Epithelial cell of prostate (primary cell): ENCODE measurements at regions not wholly inside any gene's neighbourhood (a gene's known extent, or its start where the extent isn't known, plus 50 kb on each side); places are given as distances from the start of the nearest gene placed in this dataset.
"Not testable (repeated sequence)": the region's sequence is repeated elsewhere in the genome, so short reads cannot be mapped to it uniquely, and the experiment has no call there.

Experiments
- DNase-seq: peaks from one replicate; pipeline ENCODE4 v3.0.0-alpha.2; 2011; ENCODE audit warnings: low read depth, low spot score
- H3K27ac ChIP-seq: fragments of 450-650 bp; 2 replicates; pipeline ENCODE4 v1.5.1; 2017; ENCODE audit warnings: mild to moderate bottlenecking

DNA sequence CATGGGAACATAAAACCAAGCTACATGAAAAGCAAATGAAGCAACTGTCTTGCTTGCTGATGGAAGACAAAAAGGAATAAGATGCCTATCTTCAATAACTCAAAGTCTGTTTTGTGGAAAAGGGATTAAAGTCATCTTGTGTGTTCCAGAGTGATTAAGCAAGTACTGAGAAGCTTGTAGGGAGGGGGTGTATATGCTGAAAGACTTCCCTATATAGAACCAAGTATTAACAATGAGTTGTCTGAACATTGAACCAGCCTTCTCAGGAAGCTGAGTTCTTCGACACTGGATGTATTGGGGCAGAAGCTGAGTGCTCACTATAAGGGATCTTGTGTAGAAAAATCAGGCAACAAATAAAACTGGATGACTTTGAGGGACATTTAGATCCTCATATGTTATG is 451.8 kb downstream of the CD83 start:
- H3K27ac ChIP-seq: no peak overlapping the region
- no peak for DNase-seq

DNA sequence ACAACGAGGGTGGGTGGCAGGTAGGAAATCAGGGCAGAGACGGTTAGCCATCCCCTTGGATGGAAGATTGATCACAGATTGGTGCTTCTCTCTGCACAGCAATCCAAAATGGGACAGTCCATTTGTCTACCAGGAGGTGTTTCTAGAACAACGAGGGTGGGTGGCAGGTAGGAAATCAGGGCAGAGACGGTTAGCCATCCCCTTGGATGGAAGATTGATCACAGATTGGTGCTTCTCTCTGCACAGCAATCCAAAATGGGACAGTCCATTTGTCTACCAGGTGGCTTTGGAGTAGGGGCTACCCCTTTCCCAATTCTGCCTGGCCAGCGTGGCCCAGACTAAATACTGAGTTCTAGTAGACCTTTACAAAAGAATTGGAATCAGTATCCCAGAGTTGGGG is 452.3 kb downstream of the CD83 start:
- not testable (repeated sequence) for DNase-seq, H3K27ac ChIP-seq

- H3K27ac ChIP-seq: no peak overlapping the region
- DNase-seq: no peak
Observed at GRCh38 chr6:14571001-14571400, 453.4 kb downstream of the CD83 start.

- DNase-seq: no peak
- no peak overlapping the region for H3K27ac ChIP-seq
Observed at GRCh38 chr6:14571746-14572145, 454.2 kb downstream of the CD83 start.

DNA sequence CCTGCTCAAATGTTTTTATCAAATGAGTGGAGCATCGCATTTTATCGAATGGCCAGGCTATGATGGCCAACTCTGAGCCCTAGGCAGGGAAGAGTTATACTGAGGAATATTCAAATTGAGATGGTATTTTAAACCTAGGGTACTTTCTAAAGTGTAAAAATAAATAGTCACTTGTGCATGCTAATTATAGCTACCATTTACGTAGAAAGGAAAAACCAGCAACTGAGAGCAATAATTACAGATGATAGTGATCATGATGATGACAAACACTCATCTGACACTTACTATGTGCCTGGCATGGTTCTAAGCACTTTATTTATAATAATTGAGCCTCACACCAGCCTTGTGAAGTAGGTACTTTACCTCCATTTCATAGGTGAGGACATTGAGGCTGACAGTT is 455.7 kb downstream of the CD83 start:
- DNase-seq: no peak
- no peak overlapping the region for H3K27ac ChIP-seq

DNA sequence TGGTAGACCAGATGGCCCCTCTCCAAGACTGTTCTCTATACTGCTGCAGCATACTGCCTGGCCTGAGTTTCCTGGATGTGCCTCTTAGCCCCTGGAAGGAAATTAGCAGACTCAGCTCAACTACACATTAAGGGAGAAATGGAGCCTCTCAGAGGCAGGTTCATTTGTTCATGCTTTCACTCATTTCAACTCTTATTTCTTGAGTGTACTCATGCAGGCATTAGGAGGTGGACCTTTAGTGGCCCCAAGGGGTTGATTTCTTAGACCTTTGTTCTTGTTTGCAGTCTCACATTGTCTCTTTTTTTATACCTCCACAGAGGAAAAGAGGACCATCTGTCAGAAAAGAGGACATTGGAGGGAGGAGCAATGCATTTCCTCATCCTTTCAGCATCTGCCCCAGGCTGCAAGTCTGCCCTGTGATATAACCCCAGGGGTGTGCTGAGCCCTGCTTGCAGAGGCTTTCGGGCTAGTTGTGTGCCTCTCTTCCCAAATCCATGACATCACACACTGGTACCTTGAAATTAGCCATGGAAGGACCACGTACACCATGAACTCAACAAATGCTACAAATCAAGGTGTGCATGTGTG is 456.2 kb downstream of the CD83 start:
- H3K27ac ChIP-seq: no peak overlapping the region
- DNase-seq: no peak

DNA sequence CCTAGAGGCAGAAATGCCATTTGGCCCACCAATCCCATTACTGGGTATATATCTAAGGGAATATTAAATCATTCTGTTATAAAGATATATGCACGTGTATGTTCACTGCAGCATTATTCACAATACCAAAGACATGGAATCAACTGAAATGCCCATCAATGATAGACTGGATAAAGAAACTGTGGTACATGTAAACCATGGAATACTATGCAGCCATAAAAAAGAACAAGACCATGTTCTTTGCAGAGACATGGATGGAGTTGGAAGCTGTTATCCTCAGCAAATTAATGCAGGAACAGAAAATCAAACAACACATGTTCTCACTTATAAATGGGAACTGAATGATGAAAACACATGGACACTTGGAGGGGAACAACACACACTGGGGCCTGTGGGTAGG is 458.4 kb downstream of the CD83 start:
- H3K27ac ChIP-seq: no peak overlapping the region
- no peak for DNase-seq

DNA sequence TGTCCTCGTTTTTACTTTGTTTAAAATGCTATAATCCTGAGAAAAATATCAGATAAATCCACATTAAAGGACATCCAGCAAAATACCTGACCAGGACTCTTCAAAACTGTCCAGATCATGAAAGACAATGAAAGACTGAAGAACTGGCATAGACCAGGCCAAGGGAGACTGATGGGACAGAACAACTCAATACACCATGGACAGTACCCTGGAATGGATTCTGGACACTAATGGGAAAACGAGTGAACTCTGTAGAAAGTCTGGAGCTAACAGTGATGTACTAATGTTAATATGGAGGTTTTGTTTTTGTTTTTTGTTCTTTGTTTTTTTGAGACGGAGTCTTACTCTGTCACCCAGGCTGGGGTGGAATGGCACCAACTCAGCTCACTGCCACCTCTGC is 461.4 kb downstream of the CD83 start:
- no peak for DNase-seq
- H3K27ac ChIP-seq: no peak overlapping the region

DNA sequence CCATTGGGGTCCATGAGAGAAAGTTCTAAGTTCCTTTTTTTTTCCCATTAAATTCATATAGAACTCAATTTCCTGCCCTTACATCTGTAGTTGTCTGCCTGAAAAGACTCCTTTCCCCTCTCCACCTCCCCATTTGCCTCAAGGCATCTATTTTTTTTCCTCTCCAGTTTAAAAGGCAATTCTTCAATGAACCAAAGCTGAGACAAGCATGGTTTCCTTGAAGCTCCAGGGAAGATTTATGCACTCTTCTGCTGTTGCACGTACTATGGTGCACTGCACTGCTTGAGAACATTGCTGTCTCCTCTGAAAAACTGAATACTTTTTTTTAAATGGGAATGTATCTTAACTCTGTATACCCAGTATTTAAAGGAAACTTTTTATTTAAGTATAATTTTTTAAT is 465.2 kb downstream of the CD83 start:
- no peak overlapping the region for H3K27ac ChIP-seq
- no peak for DNase-seq

DNA sequence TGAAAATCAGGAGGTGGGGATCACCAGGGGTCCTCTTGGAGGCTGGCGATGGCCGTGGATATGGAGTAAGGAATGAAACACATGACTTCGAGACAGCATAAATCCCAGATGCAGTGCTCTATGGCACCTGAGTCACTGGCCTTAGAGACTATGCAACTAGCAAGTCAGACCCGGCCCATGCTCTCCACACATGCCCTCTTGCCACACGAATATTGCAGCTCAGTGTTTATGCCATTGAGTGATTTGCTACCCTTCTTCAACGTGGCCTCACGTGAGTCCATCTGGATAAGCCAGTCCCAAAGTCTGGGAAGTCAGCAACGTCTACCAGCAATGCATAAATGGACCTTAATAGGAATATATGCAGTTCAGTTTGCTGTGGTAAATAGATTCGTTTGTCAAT is 466.3 kb downstream of the CD83 start:
- no peak for DNase-seq
- H3K27ac ChIP-seq: no peak overlapping the region

GRCh38 chr6:14584450-14584849 is 466.9 kb downstream of the CD83 start:
- no peak overlapping the region for H3K27ac ChIP-seq
- no peak for DNase-seq

GRCh38 chr6:14585689-14586088 is 468.1 kb downstream of the CD83 start:
- no peak for DNase-seq
- no peak overlapping the region for H3K27ac ChIP-seq

GRCh38 chr6:14589175-14589574 is 471.6 kb downstream of the CD83 start:
- DNase-seq: no peak
- no peak overlapping the region for H3K27ac ChIP-seq

DNA sequence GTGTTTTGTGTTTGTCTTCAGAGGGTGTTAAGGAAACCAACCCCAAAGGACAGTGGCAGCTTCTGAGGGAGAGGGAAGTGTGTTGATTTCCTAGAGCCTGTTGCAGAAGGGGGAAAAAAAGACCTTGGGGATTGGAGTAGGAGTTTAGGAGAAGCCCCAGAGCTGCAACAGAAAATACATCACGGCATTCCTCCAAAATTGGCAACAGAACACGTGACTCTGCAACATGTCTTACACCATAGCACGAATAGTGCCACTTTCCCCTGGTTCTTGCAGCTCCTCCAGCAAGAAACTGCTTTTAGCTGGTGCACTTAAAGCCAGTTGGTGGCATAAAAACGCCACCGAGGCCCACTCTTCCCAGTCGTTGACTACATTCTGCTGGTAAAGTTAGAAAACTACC is 473.0 kb downstream of the CD83 start:
- H3K27ac ChIP-seq: no peak overlapping the region
- DNase-seq: no peak

GRCh38 chr6:14591998-14592397 is 474.4 kb downstream of the CD83 start:
- no peak for DNase-seq
- H3K27ac ChIP-seq: no peak overlapping the region

DNA sequence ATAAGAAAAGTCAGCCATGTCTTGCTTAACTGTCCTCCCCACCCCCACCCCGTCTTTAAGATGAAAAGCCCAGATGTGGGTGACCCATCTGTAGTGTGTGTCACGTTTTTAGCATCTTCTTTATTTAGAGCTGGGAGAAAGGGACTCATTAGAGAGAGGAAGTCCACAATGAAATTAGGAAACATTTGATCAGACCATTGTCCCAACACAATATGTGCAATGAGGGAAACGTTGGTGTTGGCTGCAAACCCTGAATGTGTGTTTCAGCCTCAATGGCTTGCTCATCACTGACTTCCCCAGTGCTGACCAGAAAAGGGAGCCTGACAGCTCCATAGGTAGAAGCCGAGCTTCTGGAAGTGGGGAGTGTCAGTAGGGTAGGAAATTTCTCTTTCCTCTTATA is 475.7 kb downstream of the CD83 start:
- no peak overlapping the region for H3K27ac ChIP-seq
- DNase-seq: no peak

DNA sequence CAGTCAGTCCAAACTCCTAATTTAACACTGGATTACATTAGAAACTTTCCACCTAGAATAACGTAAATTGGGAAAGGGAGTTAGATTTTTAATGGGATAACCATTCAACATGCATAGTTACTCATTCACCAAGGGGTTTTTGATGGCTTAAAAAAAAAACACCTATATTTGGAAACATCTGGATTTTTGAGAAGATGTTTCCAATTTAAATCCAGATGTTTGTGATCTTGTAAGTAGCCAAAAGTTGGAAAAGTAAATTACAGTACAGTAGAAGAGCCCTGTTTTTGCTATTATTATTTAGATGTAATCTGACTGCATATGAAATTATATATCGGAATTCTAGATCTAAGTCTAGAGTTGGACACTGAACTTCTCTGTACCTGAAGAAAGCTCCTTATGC is 478.2 kb downstream of the CD83 start:
- no peak for DNase-seq
- H3K27ac ChIP-seq: no peak overlapping the region

DNA sequence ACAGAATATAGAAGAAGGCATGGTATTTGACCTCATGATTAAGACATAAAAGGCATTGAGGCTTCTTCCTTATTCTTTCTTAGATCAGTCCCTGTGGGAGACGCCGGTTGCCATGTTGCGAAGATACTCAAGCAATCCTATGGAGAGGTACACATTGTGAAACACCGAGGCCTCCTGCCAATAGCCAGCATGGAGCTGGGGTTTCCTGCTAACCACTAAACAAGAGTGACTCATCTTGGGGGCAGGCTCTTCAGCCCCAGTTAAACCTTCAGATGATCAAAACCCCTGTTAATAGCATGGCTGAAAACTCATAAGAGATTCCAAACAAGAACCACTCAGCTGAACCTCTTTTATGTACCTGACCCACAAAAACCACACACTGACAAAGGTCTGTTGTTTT is 478.8 kb downstream of the CD83 start:
- no peak overlapping the region for H3K27ac ChIP-seq
- peak; percentile 27 for DNase-seq

DNA sequence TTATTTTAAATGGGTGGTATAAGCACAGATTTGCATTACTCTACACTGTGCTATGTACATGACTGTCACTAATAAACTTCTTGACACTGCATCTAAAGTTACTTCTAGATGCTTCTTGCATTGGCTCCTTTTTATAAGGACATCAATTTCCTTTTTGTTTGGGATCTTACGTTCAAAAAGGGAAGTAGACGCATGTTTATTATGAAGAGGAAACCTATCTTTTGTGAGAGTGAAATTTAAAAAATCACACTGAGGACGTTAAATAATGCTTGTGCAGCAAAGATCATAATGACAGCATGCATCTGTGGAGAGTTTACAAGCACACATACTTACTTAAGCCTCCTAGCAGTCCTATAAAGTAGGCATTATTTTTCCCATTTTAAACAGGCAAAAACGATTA is 479.5 kb downstream of the CD83 start:
- no peak for DNase-seq
- no peak overlapping the region for H3K27ac ChIP-seq

GRCh38 chr6:14598017-14598864 is 480.7 kb downstream of the CD83 start:
- H3K27ac ChIP-seq: no peak overlapping the region
- no peak for DNase-seq

DNA sequence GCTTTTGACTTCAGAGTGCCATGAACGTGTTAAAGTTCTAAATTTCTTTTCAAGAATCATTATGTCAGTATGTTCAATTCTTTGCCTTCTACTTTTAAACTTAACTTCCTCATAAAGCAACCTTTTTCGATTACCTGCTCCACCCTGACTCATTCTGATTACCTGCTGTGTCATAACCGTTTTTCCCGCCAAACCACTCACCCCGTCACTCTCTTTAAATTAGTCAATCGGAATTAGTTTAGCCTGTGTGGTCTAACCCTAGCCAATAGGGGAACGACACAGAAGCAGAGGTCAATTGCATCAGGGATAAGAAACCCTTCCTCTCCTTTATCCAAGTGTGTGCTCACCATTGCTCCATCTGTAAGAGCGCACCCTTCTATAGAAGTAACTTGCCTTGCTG is 482.7 kb downstream of the CD83 start:
- not testable (repeated sequence) for H3K27ac ChIP-seq, DNase-seq

GRCh38 chr6:14601490-14601889 is 483.9 kb downstream of the CD83 start:
- DNase-seq: no peak
- no peak overlapping the region for H3K27ac ChIP-seq
